Mesenteric fat pad (tissue), 1 donor: ENCODE measurements at regions not wholly inside any gene's neighbourhood (a gene's known extent, or its start where the extent isn't known, plus 50 kb on each side); places are given as distances from the start of the nearest gene placed in this dataset.
A peak's percentile ranks its signal among the peaks of the same experiment; 100 is the strongest.
"Not testable (repeated sequence)": the region's sequence is repeated elsewhere in the genome, so short reads cannot be mapped to it uniquely, and the experiment has no call there.

Experiments
- DNase-seq: peaks from one replicate; pipeline ENCODE4 v3.0.0-alpha.2; 2020; ENCODE audit warnings: low spot score
- donor health status: DM: yes; HTN: yes; CAD: no.

- DNase-seq, result not testable (repeated sequence)
These were observed 160.0 kb downstream of the DEFB131A start for GRCh38 chr4:9604031-9604892.

DNA sequence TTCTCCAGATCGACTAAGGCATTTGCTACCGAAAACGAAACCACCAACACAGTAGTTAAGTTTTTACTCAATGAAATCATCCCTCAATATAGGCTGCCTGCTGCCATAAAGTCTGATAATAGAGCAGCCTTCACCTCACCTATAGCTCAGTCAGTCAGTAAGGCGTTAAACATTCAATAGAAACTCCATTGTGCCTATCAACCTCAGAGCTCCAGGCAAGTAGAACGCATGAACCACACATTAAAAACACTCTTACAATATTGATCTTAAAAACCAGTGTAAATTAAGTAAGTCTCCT, 160.6 kb downstream of the DEFB131A start:
- not testable (repeated sequence) for DNase-seq

DNA sequence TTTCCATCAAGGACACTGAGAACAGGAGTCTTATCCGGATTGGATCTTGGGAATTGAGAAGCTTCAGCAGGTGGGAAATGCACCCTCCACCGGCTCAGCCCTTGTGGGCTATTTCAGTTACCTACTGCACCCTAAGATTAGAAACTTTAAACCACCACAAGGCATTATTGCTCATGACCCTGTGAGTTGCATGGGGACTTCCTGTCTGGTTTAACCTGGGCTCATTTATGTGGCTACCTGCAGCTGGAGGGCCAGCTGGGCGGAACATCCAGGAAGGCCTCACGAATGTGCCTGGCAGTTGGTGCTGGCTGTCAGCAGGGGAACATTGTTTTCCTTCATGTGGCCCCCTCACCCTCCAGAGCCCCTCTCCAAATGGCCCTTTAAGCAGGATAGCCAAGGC, 164.1 kb downstream of the DEFB131A start:
- no peak for DNase-seq

- not testable (repeated sequence) for DNase-seq
These were observed 166.1 kb downstream of the DEFB131A start for GRCh38 chr4:9610321-9610720.

- no peak for DNase-seq
These were observed 166.9 kb downstream of the DEFB131A start for GRCh38 chr4:9611101-9611500.

GRCh38 chr4:9636411-9636810, 145.0 kb upstream of the DRD5 start:
- not testable (repeated sequence) for DNase-seq

- not testable (repeated sequence) for DNase-seq
These were observed 121.8 kb upstream of the DRD5 start for GRCh38 chr4:9659678-9660077.

GRCh38 chr4:9660955-9661354, 120.5 kb upstream of the DRD5 start:
- DNase-seq, result not testable (repeated sequence)

GRCh38 chr4:9670725-9671124, 110.7 kb upstream of the DRD5 start:
- not testable (repeated sequence) for DNase-seq

DNA sequence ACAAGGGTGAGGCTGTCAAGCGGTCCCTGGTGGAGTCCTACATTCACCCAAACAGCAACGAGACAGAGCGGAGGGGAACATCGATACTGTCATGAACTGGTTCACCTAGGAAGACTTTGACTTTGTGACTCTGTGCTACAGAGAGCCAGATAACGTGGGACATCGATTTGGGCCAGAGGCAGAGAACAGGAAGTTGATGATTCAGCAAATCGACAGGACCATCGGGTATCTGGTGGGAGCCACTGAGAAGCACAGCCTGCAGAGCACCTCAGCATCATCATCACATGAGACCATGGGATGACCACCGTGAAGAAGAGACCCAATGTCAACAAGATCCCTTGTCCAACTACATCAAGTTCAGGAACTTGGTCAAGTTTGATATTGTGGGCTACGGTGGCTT, 104.1 kb upstream of the DRD5 start:
- peak; percentile 33 for DNase-seq

DNA sequence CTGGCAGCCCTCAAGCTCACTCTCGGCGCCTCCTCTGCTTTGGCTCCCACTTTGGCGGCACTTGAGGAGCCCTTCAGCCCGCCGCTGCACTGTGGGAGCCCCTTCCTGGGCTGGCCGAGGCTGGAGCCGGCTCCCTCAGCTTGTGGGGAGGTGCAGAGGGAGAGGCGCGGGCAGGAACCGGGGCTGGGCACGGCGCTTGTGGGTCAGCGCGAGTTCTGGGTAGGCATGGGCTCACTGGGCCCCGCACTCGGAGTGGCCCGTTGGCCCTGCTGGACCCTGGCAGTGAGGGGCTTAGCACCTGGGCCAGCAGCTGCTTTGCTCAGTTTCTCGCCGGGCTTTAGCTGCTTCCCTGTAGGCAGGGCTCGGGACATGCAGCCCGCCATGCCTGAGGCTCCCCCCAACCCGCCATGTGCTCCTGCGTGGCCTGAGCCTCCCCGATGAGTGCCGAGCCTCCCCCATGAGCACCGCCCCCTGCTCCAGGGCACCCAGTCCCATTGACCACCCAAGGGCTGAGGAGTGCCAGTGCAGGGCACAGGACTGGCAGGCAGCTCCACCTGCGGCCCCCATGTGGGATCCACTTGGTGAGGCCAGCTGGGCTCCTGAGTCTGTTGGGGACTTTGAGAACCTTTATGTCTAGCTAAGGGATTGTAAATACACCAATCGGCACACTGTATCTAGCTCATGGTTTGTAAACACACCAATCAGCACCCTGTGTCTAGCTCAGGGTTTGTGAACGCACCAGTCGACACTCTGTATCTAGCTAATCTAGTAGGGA, 101.5 kb upstream of the DRD5 start:
- DNase-seq, result peak; percentile 51

DNA sequence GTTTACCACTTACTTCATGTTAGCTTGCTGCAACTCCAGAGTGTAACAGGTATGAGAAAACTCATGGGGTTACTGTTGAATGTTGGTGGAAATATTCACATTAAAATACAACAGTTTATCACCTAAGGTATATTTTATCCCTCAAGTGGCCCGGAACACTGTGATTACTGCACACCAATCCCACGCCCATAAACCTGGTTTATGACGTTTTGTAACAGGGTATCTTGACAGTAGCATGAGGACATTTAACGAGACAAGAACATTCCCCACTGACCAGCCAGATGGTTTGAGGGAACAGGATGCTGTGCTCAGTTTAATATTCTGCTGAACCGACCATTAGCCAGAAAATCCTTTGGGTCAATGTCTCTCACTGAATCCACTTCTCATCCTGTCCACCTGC, 98.3 kb upstream of the DRD5 start:
- DNase-seq, result not testable (repeated sequence)

- DNase-seq, result peak; percentile 26
These were observed 96.4 kb upstream of the DRD5 start for GRCh38 chr4:9685016-9685415.

- DNase-seq, result no peak
These were observed 95.7 kb upstream of the DRD5 start for GRCh38 chr4:9685692-9686091.

DNA sequence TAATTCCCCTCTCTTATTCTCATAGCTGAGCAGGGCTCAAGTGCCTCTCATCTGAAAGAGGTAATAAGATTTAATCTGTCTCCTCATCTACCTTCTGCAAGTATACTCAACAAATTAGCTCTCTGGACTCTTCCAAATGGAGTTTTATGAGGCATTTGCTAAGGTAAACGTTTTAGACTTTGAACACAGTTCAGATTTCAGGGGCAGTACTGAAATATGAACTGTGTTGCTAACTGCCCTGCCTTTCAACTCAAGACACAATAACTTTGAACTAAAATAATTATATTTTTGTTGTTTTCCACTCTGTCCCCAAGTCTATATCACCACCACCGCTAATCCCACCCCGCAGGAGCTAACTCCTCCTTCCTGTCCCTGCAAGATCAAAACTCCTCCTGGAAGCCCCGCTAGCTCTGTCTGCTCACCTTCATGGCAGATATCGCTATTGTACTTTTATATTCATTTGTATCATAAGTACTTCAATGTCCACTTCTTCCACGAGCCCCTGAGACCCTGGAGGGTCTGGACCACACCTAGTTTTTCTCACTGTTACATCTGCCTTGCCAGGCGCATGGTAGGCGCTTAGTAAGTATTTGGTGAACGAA, 90.7 kb upstream of the DRD5 start:
- DNase-seq, result not testable (repeated sequence)

- peak; percentile 98 for DNase-seq
These were observed 90.0 kb upstream of the DRD5 start for GRCh38 chr4:9691238-9692065.

- DNase-seq, result not testable (repeated sequence)
These were observed 88.5 kb upstream of the DRD5 start for GRCh38 chr4:9692791-9693491.

DNA sequence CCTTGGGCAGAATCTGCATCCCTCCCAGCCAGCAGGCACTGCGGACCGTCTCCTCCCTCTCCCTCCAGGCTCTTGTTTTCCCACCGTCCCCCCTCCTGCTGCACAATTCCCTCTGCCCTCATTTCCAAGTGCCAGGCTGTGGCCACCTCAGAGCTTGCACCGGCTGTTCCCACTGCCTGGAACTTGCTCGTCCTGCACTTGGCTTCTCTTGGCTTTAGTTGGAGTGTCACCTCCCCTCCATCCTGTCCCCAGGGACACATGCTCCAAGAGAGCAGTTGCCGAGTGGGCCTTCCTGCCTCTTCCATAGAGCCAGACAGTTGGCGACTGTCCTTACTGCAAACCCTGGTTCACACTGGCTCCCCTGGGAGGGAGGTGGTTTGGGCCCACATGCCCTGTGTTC, 87.0 kb upstream of the DRD5 start:
- not testable (repeated sequence) for DNase-seq

- DNase-seq, result not testable (repeated sequence)
These were observed 85.4 kb upstream of the DRD5 start for GRCh38 chr4:9695994-9696393.

DNA sequence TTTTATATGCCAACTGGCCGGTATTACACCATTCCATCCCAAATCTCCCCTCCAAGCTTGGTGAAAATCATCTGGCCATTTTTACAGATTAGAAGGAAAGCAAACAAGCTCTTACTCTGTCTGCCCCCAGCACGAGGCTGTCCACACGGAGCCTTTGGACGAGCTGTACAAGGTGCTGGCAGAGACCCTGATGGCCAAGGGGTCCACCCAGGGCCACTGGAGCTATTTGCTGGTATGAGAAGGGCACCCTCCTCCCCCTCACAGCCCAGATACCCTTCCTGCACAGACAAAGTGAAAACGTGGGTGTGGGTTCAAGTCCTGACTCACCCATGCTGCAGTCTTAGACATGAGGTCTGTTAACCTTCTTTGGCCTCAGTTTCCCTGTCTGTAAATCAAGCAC, 84.9 kb upstream of the DRD5 start:
- not testable (repeated sequence) for DNase-seq

DNA sequence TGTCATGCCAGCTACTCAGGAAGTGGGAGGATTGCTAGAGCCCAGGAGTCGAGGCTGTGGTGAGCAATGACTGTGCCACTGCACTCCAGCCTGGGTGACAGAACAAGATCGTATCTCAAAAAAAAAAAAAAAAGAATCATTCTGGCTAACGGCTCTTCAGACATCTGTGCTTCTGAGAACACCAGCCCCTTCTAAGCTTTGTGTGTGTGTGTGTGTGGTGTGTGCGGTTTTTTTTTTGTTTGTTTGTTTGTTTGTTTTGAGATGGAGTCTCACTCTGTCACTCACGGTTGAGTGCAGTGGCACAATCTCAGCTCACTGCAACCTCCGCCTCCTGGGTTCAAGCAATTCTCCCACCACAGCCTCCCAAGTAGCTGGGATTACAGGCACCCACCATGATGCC, 79.4 kb upstream of the DRD5 start:
- DNase-seq, result not testable (repeated sequence)
